ENCODE measurements at regions not wholly inside any gene's neighbourhood (a gene's known extent, or its start where the extent isn't known, plus 50 kb on each side); places are given as distances from the start of the nearest gene placed in this dataset.
A peak's percentile ranks its signal among the peaks of the same experiment; 100 is the strongest.

- DNase-seq (ENCODE audit: extremely low read depth, low read depth): no peak
Measured at GRCh38 chr5:129821477-129822131, 73.7 kb downstream of the MINAR2 start.

- no peak for DNase-seq (ENCODE audit: extremely low read depth, low read depth)
Measured at GRCh38 chr5:129830288-129830687, 74.0 kb upstream of the CHSY3 start.

- no peak for DNase-seq (ENCODE audit: extremely low read depth, low read depth)
Measured at GRCh38 chr5:129836321-129836720, 67.9 kb upstream of the CHSY3 start.

GRCh38 chr5:129844764-129845163, 59.5 kb upstream of the CHSY3 start:
- no peak for DNase-seq (ENCODE audit: extremely low read depth, low read depth)

- peak; percentile 81 for DNase-seq (ENCODE audit: extremely low read depth, low read depth)
Measured at GRCh38 chr5:129852747-129853352, 51.4 kb upstream of the CHSY3 start.

- no peak for DNase-seq (ENCODE audit: extremely low read depth, low read depth)
Measured at GRCh38 chr5:129853588-129853987, 50.7 kb upstream of the CHSY3 start.

All from NCI-H460 (cell line).